Smooth muscle cell (in vitro differentiated cells): ENCODE measurements at regions not wholly inside any gene's neighbourhood (a gene's known extent, or its start where the extent isn't known, plus 50 kb on each side); places are given as distances from the start of the nearest gene placed in this dataset.

Experiments used
- DNase-seq: peaks from one replicate; lab custom pipeline; 2025; ENCODE audit not compliant: unreplicated experiment; lab: John Stamatoyannopoulos, UW
- H2AFZ ChIP-seq: fragments of 200-600 bp; sonication (generic); 2 replicates; pipeline ENCODE4 v1.6.0; 2016; ENCODE audit warnings: antibody characterized with exemption, low read depth, mild to moderate bottlenecking
- H3F3A ChIP-seq: fragments of 200-600 bp; sonication (generic); 2 replicates; pipeline ENCODE4 v1.6.0; 2017; ENCODE audit warnings: antibody characterized with exemption, low read depth
- H3K27ac ChIP-seq: fragments of 200-600 bp; sonication (generic); 2 replicates; pipeline ENCODE4 v1.5.1; 2016; ENCODE audit warnings: low read depth, mild to moderate bottlenecking
- H3K27me3 ChIP-seq: fragments of 200-600 bp; sonication (generic); 2 replicates; pipeline ENCODE4 v1.6.1; 2016; ENCODE audit warnings: low read depth, mild to moderate bottlenecking
- H3K36me3 ChIP-seq: fragments of 200-600 bp; sonication (generic); 2 replicates; pipeline ENCODE4 v1.5.1; 2016; ENCODE audit warnings: low read depth
- H3K4me1 ChIP-seq: fragments of 200-600 bp; sonication (generic); 2 replicates; pipeline ENCODE4 v1.5.1; 2016; ENCODE audit warnings: low read depth
- H3K4me2 ChIP-seq: fragments of 200-600 bp; sonication (generic); 2 replicates; pipeline ENCODE4 v1.6.0; 2016; ENCODE audit warnings: mild to moderate bottlenecking
- H3K4me3 ChIP-seq: fragments of 200-600 bp; sonication (generic); 2 replicates; pipeline ENCODE4 v1.5.1; 2016; ENCODE audit warnings: mild to moderate bottlenecking
- H3K79me2 ChIP-seq: fragments of 200-600 bp; sonication (generic); 2 replicates; pipeline ENCODE4 v1.6.0; 2016; ENCODE audit warnings: low read depth, mild to moderate bottlenecking
- H3K9ac ChIP-seq: fragments of 200-600 bp; sonication (generic); 2 replicates; pipeline ENCODE4 v1.6.0; 2016; ENCODE audit warnings: low read depth
- H3K9me3 ChIP-seq: fragments of 200-600 bp; sonication (generic); replicated peaks from 2 replicates; pipeline ENCODE4 v1.5.1; 2016; ENCODE audit warnings: low read depth
- H4K20me1 ChIP-seq: fragments of 200-600 bp; sonication (generic); 2 replicates; pipeline ENCODE4 v1.6.0; 2016; ENCODE audit warnings: low read depth
- WGBS: methylation state at CpG from one replicate; pipeline ENCODE4 v1.1.7; 2016; ENCODE audit warnings: low lambda C conversion rate; 5-methylcytosine and 5-hydroxymethylcytosine counted together
- TF ChIP-seq, protein P1 (sequence below): fragments of 200-600 bp; sonication (generic); IDR thresholded peaks from 2 replicates; pipeline ENCODE4 v1.5.1; 2017; ENCODE audit warnings: borderline replicate concordance, mild to moderate bottlenecking, antibody characterized with exemption; ENCODE audit not compliant: insufficient read depth, poor library complexity, severe bottlenecking

DNA sequence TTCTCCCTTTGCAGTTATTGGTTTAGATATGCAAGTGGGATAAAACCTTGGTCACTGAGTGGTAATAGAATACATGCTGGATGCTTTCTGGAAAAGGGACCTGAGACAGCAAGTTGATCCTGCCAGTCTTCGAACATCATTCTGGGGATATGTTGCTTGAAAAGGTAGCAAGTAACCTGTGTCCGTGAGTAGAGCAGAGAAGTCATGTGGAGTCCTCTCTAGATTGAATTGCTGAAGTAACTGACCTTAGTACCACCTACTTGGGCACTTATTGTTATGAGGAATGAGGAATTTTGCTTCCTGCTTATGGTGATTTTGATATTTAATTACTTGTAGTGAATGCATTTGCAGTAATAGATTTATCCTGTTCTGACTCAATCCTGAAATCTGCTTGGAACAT lies 367.3 kb upstream of the IMPG1 start:
- WGBS = 88% methylated on average over 2 of the region's 2 CpGs
- Histone ChIP-seq H3K27ac (no peak overlapping the region), H3K36me3 (no peaks in the 10 kb centered on the region), H3K79me2 (no peaks in the 10 kb centered on the region), H3K4me1 (peaks cover 7% of the 10 kb centered on the region), H3K4me2 (no peak overlapping the region), H4K20me1 (no peaks in the 10 kb centered on the region), H3K9me3 (no peaks in the 10 kb centered on the region), H2AFZ (no peak overlapping the region), H3K9ac (no peak overlapping the region), H3K27me3 (no peaks in the 10 kb centered on the region), H3K4me3 (no peak overlapping the region), H3F3A (peaks cover 4% of the 10 kb centered on the region)
- DNase-seq = no peak
- TF ChIP-seq, protein P1, sequence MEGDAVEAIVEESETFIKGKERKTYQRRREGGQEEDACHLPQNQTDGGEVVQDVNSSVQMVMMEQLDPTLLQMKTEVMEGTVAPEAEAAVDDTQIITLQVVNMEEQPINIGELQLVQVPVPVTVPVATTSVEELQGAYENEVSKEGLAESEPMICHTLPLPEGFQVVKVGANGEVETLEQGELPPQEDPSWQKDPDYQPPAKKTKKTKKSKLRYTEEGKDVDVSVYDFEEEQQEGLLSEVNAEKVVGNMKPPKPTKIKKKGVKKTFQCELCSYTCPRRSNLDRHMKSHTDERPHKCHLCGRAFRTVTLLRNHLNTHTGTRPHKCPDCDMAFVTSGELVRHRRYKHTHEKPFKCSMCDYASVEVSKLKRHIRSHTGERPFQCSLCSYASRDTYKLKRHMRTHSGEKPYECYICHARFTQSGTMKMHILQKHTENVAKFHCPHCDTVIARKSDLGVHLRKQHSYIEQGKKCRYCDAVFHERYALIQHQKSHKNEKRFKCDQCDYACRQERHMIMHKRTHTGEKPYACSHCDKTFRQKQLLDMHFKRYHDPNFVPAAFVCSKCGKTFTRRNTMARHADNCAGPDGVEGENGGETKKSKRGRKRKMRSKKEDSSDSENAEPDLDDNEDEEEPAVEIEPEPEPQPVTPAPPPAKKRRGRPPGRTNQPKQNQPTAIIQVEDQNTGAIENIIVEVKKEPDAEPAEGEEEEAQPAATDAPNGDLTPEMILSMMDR = no peak

DNA sequence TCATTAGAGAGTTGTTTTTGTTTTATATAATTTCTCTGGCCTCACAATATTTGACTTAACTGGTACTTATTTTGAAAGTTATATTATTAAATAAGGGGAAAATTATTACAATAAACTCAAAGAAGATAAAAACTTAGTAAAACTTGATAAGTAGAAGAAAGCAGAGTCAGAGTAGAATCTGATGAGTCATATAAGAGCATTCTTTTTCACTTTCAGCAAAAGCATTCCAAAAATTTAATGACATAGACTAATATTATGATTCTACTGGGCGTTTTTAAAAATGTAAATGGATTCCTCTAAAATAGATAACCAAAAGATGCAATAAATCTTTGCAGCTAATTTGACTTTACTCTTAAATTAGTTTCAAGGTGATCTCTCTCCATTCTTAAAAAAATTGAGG lies 366.3 kb upstream of the IMPG1 start:
- Histone ChIP-seq H2AFZ (no peak overlapping the region), H4K20me1 (no peaks in the 10 kb centered on the region), H3K4me2 (no peak overlapping the region), H3K9me3 (no peaks in the 10 kb centered on the region), H3K27me3 (no peaks in the 10 kb centered on the region), H3K9ac (no peak overlapping the region), H3K36me3 (no peaks in the 10 kb centered on the region), H3K27ac (no peak overlapping the region), H3K4me3 (no peak overlapping the region), H3F3A (peaks cover 4% of the 10 kb centered on the region), H3K79me2 (no peaks in the 10 kb centered on the region), H3K4me1 (peaks cover 7% of the 10 kb centered on the region)
- TF ChIP-seq, protein P1 = no peak
- DNase-seq = no peak
- 54% methylated on average over 1 of the region's 1 CpG for WGBS

DNA sequence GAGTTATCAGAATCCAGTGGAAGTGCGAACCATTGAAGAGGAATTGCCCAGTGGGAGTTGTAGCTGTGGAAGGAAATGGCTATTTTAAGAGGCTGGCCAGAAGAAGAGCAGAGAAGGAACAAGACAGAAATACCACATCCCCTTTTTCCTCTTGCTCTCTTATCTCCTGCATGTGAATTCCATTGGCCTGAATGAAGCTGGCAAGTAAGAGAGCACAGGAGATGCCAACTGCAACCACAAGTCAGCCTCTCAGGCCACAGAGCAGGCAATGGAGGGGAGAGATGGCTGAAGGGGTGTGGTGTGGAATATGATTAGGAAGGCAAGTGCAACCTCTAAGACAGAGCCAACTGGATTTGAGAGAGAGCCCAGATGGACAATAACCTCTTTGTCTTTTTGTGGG lies 362.7 kb upstream of the IMPG1 start:
- Histone ChIP-seq H3K36me3 (no peaks in the 10 kb centered on the region), H3K4me1 (no peaks in the 10 kb centered on the region), H3K4me3 (no peak overlapping the region), H3F3A (no peaks in the 10 kb centered on the region), H3K27ac (no peak overlapping the region), H3K27me3 (no peaks in the 10 kb centered on the region), H2AFZ (no peak overlapping the region), H3K9me3 (no peaks in the 10 kb centered on the region), H3K79me2 (no peaks in the 10 kb centered on the region), H3K4me2 (no peak overlapping the region), H3K9ac (no peak overlapping the region), H4K20me1 (no peaks in the 10 kb centered on the region)
- no peak for DNase-seq
- WGBS = 68% methylated on average over 1 of the region's 1 CpG
- TF ChIP-seq, protein P1 = no peak

DNA sequence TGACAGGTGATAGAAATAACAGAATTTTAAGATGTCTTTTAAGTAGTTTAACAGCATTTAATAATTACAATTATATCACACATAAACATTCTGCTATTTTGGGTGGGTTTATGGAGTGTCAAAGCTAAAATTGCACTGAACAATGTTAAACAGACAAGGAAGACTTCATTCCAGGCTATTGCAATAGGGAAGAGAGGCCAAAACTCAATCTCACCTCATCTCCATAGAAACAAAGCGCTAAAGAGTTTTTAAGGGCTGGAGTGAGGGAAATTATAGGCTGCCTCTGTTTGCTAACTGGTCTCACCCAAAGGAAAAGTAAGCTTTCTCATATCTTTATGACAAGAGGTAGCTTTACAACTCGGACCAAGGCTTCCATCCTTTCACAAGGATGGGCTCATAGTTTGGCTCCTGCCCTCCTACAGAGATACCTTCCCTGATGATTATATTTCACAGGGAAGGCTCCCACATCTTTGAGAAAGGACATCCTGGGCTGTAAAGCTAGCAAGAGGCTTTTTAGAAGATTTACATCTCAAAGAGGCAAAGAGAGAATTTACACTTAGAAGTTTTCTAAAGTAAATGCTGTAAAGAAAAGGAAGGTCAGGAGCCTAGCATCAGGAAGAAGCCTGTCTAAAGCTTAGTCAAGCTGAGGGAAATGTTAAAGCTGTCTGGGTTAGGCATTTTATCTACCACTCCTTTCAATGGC lies 350.2 kb upstream of the IMPG1 start:
- Histone ChIP-seq H3K9ac (no peak overlapping the region), H3K4me3 (no peak overlapping the region), H4K20me1 (no peaks in the 10 kb centered on the region), H3K36me3 (no peaks in the 10 kb centered on the region), H2AFZ (no peak overlapping the region), H3K79me2 (no peaks in the 10 kb centered on the region), H3F3A (no peaks in the 10 kb centered on the region), H3K27ac (no peak overlapping the region), H3K4me1 (no peaks in the 10 kb centered on the region), H3K4me2 (no peak overlapping the region), H3K27me3 (no peaks in the 10 kb centered on the region), H3K9me3 (no peaks in the 10 kb centered on the region)
- TF ChIP-seq, protein P1 = no peak
- WGBS = 28% methylated on average over 2 of the region's 2 CpGs
- DNase-seq = no peak
